ENCODE measurements at regions not wholly inside any gene's neighbourhood (a gene's known extent, or its start where the extent isn't known, plus 50 kb on each side); places are given as distances from the start of the nearest gene placed in this dataset.

GRCh38 chr5:165859251-165859650 lies 2353.8 kb downstream of the MAT2B start:
- DNase-seq (ENCODE audit: extremely low read depth, low read depth): no peak
- TF ChIP-seq CTCF (IDR thresholded peaks at IDR 0.05; ENCODE audit: low read depth, low read length): no peak

- no peak for DNase-seq (ENCODE audit: extremely low read depth, low read depth)
- no peak for TF ChIP-seq CTCF (IDR thresholded peaks at IDR 0.05; ENCODE audit: low read depth, low read length)
Observed at GRCh38 chr5:165863239-165863638, 2357.8 kb downstream of the MAT2B start.

GRCh38 chr5:165871291-165871690 lies 2365.9 kb downstream of the MAT2B start:
- no peak for TF ChIP-seq CTCF (IDR thresholded peaks at IDR 0.05; ENCODE audit: low read depth, low read length)
- no peak for DNase-seq (ENCODE audit: extremely low read depth, low read depth)

- TF ChIP-seq CTCF (IDR thresholded peaks at IDR 0.05; ENCODE audit: low read depth, low read length): no peak
Observed at GRCh38 chr5:165874851-165875250, 2369.4 kb downstream of the MAT2B start.

DNA sequence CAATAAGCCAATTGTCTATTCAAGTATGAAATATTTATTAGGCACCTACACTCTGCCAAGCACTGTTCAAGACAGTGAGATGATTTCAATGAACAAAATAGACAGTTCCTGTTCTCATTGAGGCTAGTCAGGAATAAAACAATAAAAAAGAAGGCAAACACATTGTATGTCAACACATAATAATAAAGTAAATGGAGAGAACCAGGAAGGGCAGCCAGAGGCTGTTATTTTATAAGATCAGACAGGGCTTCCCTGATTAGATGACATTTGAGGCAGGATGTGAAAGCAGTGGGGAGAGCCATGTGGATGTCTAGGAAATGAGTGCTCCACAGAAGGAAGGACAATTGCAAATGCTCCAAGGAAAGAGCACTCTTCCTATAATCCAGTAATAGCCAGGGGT lies 2371.1 kb downstream of the MAT2B start:
- no peak for TF ChIP-seq CTCF (IDR thresholded peaks at IDR 0.05; ENCODE audit: low read depth, low read length)
- DNase-seq (ENCODE audit: extremely low read depth, low read depth): no peak

More at GRCh38 chr5:165874851-165875250, 2369.4 kb downstream of the MAT2B start:
- DNase-seq (ENCODE audit: extremely low read depth, low read depth): no peak

DNA sequence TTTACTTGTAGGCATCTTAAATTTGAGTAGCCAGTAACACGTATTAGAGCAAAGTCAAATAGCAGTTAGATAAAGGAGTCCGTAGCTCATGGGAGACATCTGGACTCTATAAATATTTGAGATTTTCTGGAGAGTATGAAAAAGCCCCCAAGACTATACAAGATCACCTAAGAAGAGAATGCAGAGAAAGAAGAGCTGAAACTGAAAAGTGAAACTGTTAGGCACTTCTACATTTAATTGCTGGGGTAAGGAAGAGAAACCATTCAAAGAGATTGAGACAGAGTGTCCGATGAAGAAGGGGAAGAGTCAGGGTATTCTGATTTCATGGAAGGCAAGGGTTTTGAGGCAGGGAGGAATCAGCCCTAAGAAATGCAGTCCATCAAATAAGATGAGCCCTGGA lies 2372.1 kb downstream of the MAT2B start:
- no peak for TF ChIP-seq CTCF (IDR thresholded peaks at IDR 0.05; ENCODE audit: low read depth, low read length)
- no peak for DNase-seq (ENCODE audit: extremely low read depth, low read depth)

- no peak for DNase-seq (ENCODE audit: extremely low read depth, low read depth)
- TF ChIP-seq CTCF (IDR thresholded peaks at IDR 0.05; ENCODE audit: low read depth, low read length): no peak
Observed at GRCh38 chr5:165881259-165881658, 2375.8 kb downstream of the MAT2B start.
